Liver (tissue), 3 donors: ENCODE measurements at regions not wholly inside any gene's neighbourhood (a gene's known extent, or its start where the extent isn't known, plus 50 kb on each side); places are given as distances from the start of the nearest gene placed in this dataset.
"Not testable (repeated sequence)": the region's sequence is repeated elsewhere in the genome, so short reads cannot be mapped to it uniquely, and the experiment has no call there.

ENCODE experiments used
- FOXA1 ChIP-seq: IDR thresholded peaks from 2 replicates; pipeline ENCODE4 v1.6.1; 2016; ENCODE audit warnings: antibody characterized with exemption
- GABPA ChIP-seq, 2 donors: IDR thresholded peaks in 1 of 2; conservative IDR thresholded peaks in 1 of 2; 2 replicates each; pipeline ENCODE4 v1.6.1; 2016; ENCODE audit warnings: antibody characterized with exemption in 2 of 2, mild to moderate bottlenecking in 1 of 2, moderate library complexity in 1 of 2
- JUND ChIP-seq, 2 donors: IDR thresholded peaks; 2 replicates each; pipeline ENCODE4 v1.6.1; 2016; ENCODE audit warnings: antibody characterized with exemption in 2 of 2
- NR2F2 ChIP-seq: IDR thresholded peaks from 2 replicates; pipeline ENCODE4 v1.6.1; 2016; ENCODE audit warnings: antibody characterized with exemption
- RAD21 ChIP-seq, 2 donors: IDR thresholded peaks; 2 replicates each; pipeline ENCODE4 v1.6.1; 2016; ENCODE audit warnings: antibody characterized with exemption in 2 of 2, mild to moderate bottlenecking in 2 of 2
- SP1 ChIP-seq: IDR thresholded peaks from 2 replicates; pipeline ENCODE4 v1.6.1; 2018; ENCODE audit warnings: antibody characterized with exemption, mild to moderate bottlenecking
- TAF1 ChIP-seq: conservative IDR thresholded peaks from 2 replicates; pipeline ENCODE4 v1.6.1; 2016; ENCODE audit warnings: antibody characterized with exemption, mild to moderate bottlenecking
- TF ChIP-seq, protein P1 (sequence below): fragments of 150-350 bp; IDR thresholded peaks from 2 replicates; pipeline ENCODE4 v1.5.1; 2017; ENCODE audit warnings: improper control_type of control experiment, low read depth, low read length; ENCODE audit not compliant: missing input control
- TF ChIP-seq, protein P2 (sequence below): IDR thresholded peaks from 2 replicates; pipeline ENCODE4 v1.6.1; 2016; ENCODE audit warnings: antibody characterized with exemption
- TF ChIP-seq, protein P3 (sequence below): IDR thresholded peaks from 2 replicates; pipeline ENCODE4 v1.6.1; 2016; ENCODE audit warnings: antibody characterized with exemption, mild to moderate bottlenecking
- donor health status: healthy.
- donor health status: healthy.

DNA sequence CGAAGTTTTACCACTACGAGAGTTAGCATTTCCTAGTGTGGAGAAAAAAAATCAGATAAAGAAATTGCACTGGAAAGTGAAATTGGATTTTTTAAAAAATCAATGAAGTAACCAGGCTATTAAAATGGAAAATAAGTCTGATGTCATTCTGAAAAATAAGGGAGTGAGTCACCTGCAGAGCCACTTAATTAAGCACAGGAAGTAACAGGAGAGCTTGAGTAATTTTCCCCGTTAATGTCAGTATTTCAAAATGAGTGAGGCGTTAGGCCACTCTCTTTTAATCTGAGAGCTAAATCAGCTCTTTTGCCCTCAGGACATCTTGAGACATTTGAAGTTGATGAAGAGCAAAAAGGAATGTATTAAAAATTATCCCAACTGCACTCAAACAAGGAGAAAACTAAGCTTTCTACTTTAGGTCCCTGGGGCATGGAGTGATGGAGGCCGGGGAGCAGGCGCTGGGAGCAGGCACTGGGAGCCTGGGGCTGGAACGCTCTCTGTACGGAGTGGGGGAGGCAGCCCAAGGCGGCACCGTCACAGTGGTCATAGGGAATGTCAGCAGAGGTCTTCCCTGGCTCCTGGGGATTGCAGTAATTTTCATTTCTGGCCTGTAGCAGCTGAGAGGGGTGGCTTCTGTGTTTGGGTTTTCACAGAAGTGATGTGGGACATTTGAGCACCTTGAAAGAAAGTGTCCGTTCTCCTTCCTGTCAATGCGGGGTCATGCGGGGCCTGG, 194.6 kb downstream of the BCL2L11 start:
- TF ChIP-seq, protein P1, sequence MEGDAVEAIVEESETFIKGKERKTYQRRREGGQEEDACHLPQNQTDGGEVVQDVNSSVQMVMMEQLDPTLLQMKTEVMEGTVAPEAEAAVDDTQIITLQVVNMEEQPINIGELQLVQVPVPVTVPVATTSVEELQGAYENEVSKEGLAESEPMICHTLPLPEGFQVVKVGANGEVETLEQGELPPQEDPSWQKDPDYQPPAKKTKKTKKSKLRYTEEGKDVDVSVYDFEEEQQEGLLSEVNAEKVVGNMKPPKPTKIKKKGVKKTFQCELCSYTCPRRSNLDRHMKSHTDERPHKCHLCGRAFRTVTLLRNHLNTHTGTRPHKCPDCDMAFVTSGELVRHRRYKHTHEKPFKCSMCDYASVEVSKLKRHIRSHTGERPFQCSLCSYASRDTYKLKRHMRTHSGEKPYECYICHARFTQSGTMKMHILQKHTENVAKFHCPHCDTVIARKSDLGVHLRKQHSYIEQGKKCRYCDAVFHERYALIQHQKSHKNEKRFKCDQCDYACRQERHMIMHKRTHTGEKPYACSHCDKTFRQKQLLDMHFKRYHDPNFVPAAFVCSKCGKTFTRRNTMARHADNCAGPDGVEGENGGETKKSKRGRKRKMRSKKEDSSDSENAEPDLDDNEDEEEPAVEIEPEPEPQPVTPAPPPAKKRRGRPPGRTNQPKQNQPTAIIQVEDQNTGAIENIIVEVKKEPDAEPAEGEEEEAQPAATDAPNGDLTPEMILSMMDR: not testable (repeated sequence)
- TF ChIP-seq, protein P2, sequence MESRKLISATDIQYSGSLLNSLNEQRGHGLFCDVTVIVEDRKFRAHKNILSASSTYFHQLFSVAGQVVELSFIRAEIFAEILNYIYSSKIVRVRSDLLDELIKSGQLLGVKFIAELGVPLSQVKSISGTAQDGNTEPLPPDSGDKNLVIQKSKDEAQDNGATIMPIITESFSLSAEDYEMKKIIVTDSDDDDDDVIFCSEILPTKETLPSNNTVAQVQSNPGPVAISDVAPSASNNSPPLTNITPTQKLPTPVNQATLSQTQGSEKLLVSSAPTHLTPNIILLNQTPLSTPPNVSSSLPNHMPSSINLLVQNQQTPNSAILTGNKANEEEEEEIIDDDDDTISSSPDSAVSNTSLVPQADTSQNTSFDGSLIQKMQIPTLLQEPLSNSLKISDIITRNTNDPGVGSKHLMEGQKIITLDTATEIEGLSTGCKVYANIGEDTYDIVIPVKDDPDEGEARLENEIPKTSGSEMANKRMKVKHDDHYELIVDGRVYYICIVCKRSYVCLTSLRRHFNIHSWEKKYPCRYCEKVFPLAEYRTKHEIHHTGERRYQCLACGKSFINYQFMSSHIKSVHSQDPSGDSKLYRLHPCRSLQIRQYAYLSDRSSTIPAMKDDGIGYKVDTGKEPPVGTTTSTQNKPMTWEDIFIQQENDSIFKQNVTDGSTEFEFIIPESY: not testable (repeated sequence)
- not testable (repeated sequence) for TF ChIP-seq RAD21 (IDR thresholded peaks at IDR 0.05); NR2F2; GABPA (IDR thresholded peaks at IDR 0.05 in 1 of 2, conservative IDR thresholded peaks at IDR 0.05 in 1 of 2); JUND (IDR thresholded peaks at IDR 0.05); SP1; TAF1; FOXA1
- TF ChIP-seq, protein P3, sequence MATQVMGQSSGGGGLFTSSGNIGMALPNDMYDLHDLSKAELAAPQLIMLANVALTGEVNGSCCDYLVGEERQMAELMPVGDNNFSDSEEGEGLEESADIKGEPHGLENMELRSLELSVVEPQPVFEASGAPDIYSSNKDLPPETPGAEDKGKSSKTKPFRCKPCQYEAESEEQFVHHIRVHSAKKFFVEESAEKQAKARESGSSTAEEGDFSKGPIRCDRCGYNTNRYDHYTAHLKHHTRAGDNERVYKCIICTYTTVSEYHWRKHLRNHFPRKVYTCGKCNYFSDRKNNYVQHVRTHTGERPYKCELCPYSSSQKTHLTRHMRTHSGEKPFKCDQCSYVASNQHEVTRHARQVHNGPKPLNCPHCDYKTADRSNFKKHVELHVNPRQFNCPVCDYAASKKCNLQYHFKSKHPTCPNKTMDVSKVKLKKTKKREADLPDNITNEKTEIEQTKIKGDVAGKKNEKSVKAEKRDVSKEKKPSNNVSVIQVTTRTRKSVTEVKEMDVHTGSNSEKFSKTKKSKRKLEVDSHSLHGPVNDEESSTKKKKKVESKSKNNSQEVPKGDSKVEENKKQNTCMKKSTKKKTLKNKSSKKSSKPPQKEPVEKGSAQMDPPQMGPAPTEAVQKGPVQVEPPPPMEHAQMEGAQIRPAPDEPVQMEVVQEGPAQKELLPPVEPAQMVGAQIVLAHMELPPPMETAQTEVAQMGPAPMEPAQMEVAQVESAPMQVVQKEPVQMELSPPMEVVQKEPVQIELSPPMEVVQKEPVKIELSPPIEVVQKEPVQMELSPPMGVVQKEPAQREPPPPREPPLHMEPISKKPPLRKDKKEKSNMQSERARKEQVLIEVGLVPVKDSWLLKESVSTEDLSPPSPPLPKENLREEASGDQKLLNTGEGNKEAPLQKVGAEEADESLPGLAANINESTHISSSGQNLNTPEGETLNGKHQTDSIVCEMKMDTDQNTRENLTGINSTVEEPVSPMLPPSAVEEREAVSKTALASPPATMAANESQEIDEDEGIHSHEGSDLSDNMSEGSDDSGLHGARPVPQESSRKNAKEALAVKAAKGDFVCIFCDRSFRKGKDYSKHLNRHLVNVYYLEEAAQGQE: not testable (repeated sequence)
